Prostate gland (tissue), 2 donors: ENCODE measurements at regions not wholly inside any gene's neighbourhood (a gene's known extent, or its start where the extent isn't known, plus 50 kb on each side); places are given as distances from the start of the nearest gene placed in this dataset.

Experiments used
- POLR2A ChIP-seq: fragments of 450-650 bp; IDR thresholded peaks from one replicate; pipeline ENCODE4 v1.6.1; 2016; ENCODE audit warnings: antibody characterized with exemption, mild to moderate bottlenecking
- POLR2AphosphoS5 ChIP-seq: sonication (generic); formaldehyde crosslinking; IDR thresholded peaks from one replicate; pipeline ENCODE4 v1.6.1; 2017; ENCODE audit warnings: antibody characterized with exemption
- TF ChIP-seq, protein P1 (sequence below), 4 experiments: fragments of 200-600 bp in 2 of 4; fragments of 450-650 bp in 2 of 4; sonication (generic) in 2 of 4; IDR thresholded peaks; 1 replicate in 3 of 4; 2 replicates in 1 of 4; pipeline ENCODE4 v1.5.1; 2016 to 2019; ENCODE audit warnings: antibody characterized with exemption in 4 of 4, mild to moderate bottlenecking in 2 of 4, moderate library complexity in 2 of 4

DNA sequence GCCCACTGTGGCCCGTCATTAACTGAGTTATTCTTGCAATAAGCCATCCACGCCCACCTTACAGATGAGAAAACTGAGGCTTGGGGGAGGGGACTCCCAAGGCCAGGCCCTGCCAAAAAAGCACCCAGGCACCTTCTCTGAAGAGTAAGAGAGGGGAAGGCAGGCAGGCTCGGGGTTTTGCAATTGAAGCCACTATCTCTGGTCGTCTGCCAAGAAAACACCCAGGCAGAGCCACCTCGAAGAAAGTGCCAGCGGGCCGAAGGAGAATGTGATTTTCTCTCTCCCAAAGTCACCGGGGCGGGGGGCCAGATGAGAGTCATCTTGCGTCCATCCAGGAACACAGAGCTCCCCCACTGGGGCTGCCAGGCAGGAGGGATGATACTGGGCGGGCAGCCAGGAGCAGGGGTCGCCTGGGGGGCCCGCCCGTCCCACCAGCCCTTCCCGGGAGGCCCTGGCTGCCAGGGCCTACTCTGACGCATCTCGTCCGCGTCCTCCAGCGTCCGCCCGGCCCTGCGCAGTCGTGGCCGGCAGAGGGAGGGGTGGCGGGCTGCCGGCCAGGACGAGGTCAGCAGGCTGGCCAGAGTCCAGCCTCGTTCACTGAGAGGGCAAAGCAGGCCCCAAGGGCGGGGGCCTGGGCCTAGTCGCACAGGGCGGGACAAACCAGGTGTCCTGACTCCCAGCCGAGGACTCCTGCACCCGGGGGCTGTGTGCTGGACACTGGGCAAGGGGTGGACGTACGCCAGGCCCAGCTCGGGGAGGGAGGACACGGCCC lies 74.3 kb downstream of the RFLNA start:
- TF ChIP-seq, protein P1, sequence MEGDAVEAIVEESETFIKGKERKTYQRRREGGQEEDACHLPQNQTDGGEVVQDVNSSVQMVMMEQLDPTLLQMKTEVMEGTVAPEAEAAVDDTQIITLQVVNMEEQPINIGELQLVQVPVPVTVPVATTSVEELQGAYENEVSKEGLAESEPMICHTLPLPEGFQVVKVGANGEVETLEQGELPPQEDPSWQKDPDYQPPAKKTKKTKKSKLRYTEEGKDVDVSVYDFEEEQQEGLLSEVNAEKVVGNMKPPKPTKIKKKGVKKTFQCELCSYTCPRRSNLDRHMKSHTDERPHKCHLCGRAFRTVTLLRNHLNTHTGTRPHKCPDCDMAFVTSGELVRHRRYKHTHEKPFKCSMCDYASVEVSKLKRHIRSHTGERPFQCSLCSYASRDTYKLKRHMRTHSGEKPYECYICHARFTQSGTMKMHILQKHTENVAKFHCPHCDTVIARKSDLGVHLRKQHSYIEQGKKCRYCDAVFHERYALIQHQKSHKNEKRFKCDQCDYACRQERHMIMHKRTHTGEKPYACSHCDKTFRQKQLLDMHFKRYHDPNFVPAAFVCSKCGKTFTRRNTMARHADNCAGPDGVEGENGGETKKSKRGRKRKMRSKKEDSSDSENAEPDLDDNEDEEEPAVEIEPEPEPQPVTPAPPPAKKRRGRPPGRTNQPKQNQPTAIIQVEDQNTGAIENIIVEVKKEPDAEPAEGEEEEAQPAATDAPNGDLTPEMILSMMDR (IDR thresholded peaks at IDR 0.05) = peak in 3 of 4 experiments; percentile 20 to 76 (median 62)
- TF ChIP-seq POLR2A = no peak
- peak; percentile 85 for TF ChIP-seq POLR2AphosphoS5
